ENCODE measurements at regions not wholly inside any gene's neighbourhood (a gene's known extent, or its start where the extent isn't known, plus 50 kb on each side); places are given as distances from the start of the nearest gene placed in this dataset.

DNA sequence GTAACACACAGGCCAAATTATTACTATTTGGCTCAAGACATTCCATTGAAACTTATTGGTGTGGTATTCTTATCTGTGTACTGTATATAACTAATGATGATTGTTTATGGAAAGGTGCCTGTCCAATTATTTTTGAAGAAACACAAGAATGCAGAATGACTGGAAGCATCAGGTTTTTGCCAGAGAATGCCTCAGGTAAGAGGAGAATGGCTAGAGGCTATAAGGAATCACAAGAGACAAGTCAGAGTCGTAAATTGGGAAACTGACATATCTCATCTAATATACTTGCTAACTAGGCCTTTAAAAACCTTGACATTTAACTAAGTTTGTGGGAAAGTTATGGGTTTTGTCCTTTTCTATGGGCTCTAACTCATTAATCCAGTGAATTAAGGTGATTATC is 69.3 kb upstream of the TTC29 start:
- TF ChIP-seq, protein P1, sequence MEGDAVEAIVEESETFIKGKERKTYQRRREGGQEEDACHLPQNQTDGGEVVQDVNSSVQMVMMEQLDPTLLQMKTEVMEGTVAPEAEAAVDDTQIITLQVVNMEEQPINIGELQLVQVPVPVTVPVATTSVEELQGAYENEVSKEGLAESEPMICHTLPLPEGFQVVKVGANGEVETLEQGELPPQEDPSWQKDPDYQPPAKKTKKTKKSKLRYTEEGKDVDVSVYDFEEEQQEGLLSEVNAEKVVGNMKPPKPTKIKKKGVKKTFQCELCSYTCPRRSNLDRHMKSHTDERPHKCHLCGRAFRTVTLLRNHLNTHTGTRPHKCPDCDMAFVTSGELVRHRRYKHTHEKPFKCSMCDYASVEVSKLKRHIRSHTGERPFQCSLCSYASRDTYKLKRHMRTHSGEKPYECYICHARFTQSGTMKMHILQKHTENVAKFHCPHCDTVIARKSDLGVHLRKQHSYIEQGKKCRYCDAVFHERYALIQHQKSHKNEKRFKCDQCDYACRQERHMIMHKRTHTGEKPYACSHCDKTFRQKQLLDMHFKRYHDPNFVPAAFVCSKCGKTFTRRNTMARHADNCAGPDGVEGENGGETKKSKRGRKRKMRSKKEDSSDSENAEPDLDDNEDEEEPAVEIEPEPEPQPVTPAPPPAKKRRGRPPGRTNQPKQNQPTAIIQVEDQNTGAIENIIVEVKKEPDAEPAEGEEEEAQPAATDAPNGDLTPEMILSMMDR (IDR thresholded peaks at IDR 0.05) = no peak
- no peak for TF ChIP-seq POLR2A (IDR thresholded peaks at IDR 0.05)

Measured in breast epithelium (tissue), 3 donors.